PC-3 (cell line): ENCODE measurements at regions not wholly inside any gene's neighbourhood (a gene's known extent, or its start where the extent isn't known, plus 50 kb on each side); places are given as distances from the start of the nearest gene placed in this dataset.

Experiments used
- EZH2 ChIP-seq: fragments of 300-600 bp; sonication (generic); IDR thresholded peaks from one replicate; pipeline ENCODE4 v1.6.1; 2017; ENCODE audit warnings: antibody characterized with exemption, mild to moderate bottlenecking, low read length; ENCODE audit not compliant: unreplicated experiment
- TF ChIP-seq, protein P1 (sequence below): fragments of 300-600 bp; sonication (generic); conservative IDR thresholded peaks from 2 replicates; pipeline ENCODE4 v1.5.1; 2017; ENCODE audit warnings: antibody characterized with exemption, low read depth, mild to moderate bottlenecking, low read length

- TF ChIP-seq, protein P1, sequence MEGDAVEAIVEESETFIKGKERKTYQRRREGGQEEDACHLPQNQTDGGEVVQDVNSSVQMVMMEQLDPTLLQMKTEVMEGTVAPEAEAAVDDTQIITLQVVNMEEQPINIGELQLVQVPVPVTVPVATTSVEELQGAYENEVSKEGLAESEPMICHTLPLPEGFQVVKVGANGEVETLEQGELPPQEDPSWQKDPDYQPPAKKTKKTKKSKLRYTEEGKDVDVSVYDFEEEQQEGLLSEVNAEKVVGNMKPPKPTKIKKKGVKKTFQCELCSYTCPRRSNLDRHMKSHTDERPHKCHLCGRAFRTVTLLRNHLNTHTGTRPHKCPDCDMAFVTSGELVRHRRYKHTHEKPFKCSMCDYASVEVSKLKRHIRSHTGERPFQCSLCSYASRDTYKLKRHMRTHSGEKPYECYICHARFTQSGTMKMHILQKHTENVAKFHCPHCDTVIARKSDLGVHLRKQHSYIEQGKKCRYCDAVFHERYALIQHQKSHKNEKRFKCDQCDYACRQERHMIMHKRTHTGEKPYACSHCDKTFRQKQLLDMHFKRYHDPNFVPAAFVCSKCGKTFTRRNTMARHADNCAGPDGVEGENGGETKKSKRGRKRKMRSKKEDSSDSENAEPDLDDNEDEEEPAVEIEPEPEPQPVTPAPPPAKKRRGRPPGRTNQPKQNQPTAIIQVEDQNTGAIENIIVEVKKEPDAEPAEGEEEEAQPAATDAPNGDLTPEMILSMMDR: no peak
- TF ChIP-seq EZH2: no peak
Observed at GRCh38 chr2:12960671-12961070, 243.9 kb downstream of the TRIB2 start.
